MM.1S (cell line): ENCODE measurements at regions not wholly inside any gene's neighbourhood (a gene's known extent, or its start where the extent isn't known, plus 50 kb on each side); places are given as distances from the start of the nearest gene placed in this dataset.

Experiments used
- CTCF ChIP-seq: fragments of 300-600 bp; sonication (generic); IDR thresholded peaks from 2 replicates; pipeline ENCODE4 v1.5.1; 2016; ENCODE audit warnings: antibody characterized with exemption, low read length, mixed read lengths
- EZH2phosphoT487 ChIP-seq: fragments of 300-600 bp; sonication (generic); IDR thresholded peaks from 2 replicates; pipeline ENCODE4 v1.6.1; 2018; ENCODE audit warnings: antibody characterized with exemption, low read length

- TF ChIP-seq CTCF (no peak), EZH2phosphoT487 (no peak)
Observed at GRCh38 chr16:27729516-27730304, 179.8 kb downstream of the KATNIP start.
